Lower lobe of right lung (tissue), 2 donors: ENCODE measurements at regions not wholly inside any gene's neighbourhood (a gene's known extent, or its start where the extent isn't known, plus 50 kb on each side); places are given as distances from the start of the nearest gene placed in this dataset.
"Not testable (repeated sequence)": the region's sequence is repeated elsewhere in the genome, so short reads cannot be mapped to it uniquely, and the experiment has no call there.

Experiments used
- ATAC-seq, 2 donors: fragments of 200-7000 bp; cut with Tn5 transposase; one replicate each; pipeline ENCODE4 v1.9.1; 2020 to 2022; ENCODE audit warnings: mild to moderate bottlenecking in 2 of 2, moderate library complexity in 2 of 2
- DNase-seq: peaks from one replicate; pipeline ENCODE4 v3.0.0-alpha.2; 2020
- H3K27ac ChIP-seq: fragments of 200-600 bp; one replicate; pipeline ENCODE4 v1.8.0; 2022
- H3K27me3 ChIP-seq: fragments of 200-600 bp; one replicate; pipeline ENCODE4 v1.8.0; 2022; ENCODE audit warnings: low read depth
- H3K36me3 ChIP-seq: fragments of 200-600 bp; one replicate; pipeline ENCODE4 v1.8.0; 2022; ENCODE audit warnings: mild to moderate bottlenecking
- H3K4me1 ChIP-seq: fragments of 200-600 bp; one replicate; pipeline ENCODE4 v1.8.0; 2022
- H3K4me3 ChIP-seq: fragments of 200-600 bp; one replicate; pipeline ENCODE4 v1.8.0; 2022; ENCODE audit warnings: mild to moderate bottlenecking
- H3K9me3 ChIP-seq: fragments of 200-600 bp; one replicate; pipeline ENCODE4 v1.8.0; 2022
- intact Hi-C: fragments of 100-400 bp; cut with DNase I; formaldehyde crosslinking; loops from one replicate; pipeline ENCODE4 v1.11.0; 2022
- TF ChIP-seq, protein P1 (sequence below): fragments of 200-600 bp; IDR thresholded peaks from one replicate; pipeline ENCODE4 v1.8.0; 2022; ENCODE audit warnings: antibody characterized with exemption, mild to moderate bottlenecking
- donor health status: DM: no; HTN: yes; CAD: no; lungs with severe emphysema.

DNA sequence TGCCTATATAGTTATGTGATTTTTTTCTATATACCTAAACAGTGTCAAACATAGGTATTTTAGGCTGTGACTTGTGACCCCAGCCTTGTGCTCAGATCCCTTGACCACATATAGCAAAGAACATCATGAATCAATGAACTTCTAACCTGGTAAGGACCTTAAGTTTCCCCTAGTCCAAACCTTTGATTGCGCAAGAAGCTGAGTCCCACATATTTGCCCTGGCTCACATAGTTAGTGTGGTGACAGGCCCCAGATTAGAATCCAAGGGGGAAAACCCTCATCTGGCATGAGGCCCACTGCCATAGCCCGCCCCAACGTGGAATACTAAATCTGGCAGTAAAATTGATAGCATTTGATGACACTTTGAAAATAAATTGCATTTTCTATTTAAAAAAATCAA, 171.8 kb downstream of the MZT1 start:
- ATAC-seq (no peak), DNase-seq (no peak)
- Histone ChIP-seq H3K36me3 (no peaks in the 10 kb centered on the region), H3K4me1 (no peaks in the 10 kb centered on the region), H3K27ac (no peak overlapping the region), H3K27me3 (no peaks in the 10 kb centered on the region), H3K9me3 (no peaks in the 10 kb centered on the region), H3K4me3 (no peak overlapping the region)
- TF ChIP-seq, protein P1, sequence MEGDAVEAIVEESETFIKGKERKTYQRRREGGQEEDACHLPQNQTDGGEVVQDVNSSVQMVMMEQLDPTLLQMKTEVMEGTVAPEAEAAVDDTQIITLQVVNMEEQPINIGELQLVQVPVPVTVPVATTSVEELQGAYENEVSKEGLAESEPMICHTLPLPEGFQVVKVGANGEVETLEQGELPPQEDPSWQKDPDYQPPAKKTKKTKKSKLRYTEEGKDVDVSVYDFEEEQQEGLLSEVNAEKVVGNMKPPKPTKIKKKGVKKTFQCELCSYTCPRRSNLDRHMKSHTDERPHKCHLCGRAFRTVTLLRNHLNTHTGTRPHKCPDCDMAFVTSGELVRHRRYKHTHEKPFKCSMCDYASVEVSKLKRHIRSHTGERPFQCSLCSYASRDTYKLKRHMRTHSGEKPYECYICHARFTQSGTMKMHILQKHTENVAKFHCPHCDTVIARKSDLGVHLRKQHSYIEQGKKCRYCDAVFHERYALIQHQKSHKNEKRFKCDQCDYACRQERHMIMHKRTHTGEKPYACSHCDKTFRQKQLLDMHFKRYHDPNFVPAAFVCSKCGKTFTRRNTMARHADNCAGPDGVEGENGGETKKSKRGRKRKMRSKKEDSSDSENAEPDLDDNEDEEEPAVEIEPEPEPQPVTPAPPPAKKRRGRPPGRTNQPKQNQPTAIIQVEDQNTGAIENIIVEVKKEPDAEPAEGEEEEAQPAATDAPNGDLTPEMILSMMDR, result no peak
- intact Hi-C loops, result no loop called here

DNA sequence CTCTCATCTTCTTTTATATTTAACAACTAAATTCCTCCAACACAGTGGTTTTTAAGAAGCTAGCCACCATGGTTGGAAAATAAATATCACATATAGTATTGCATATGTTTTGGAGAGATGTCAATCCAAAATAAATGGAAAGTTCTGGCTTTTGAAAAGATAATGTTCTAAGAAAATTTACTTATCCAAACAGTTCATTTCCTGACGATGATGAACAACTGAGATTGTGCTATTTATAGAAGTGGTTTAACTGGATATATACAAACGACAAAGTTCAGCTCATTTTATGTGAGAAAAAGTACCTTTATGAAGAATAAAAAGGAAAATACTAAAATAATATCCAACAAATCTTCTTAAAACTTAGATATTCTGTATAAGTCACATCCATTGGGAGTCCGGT, 174.7 kb downstream of the MZT1 start:
- Histone ChIP-seq H3K27ac (no peak overlapping the region), H3K9me3 (no peaks in the 10 kb centered on the region), H3K36me3 (no peaks in the 10 kb centered on the region), H3K4me1 (no peaks in the 10 kb centered on the region), H3K4me3 (no peak overlapping the region), H3K27me3 (no peaks in the 10 kb centered on the region)
- DNase-seq (no peak), ATAC-seq (no peak)
- intact Hi-C loops, result no loop called here
- TF ChIP-seq, protein P1, result no peak

DNA sequence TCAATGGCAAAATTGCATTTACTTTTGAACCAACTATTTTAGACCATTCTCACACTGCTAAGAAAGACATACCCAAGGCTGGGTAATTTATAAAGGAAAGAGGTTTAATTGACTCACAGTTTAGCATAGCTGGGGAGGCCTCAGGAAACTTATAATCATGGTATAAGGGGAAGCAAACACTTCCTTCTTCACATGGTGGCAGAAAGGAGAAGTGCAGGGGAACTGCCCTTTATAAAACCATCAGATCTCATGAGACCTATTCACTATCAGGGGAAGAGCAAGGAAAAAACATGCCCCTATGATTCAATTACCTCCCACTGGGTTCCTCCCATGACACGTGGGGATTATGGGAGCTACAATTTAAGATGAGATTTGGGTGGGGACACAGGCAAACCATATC, 181.5 kb downstream of the MZT1 start:
- DNase-seq, H3K4me3 ChIP-seq, H3K27me3 ChIP-seq, H3K4me1 ChIP-seq, H3K36me3 ChIP-seq, ATAC-seq, H3K27ac ChIP-seq, H3K9me3 ChIP-seq, intact Hi-C loops: not testable (repeated sequence)

DNA sequence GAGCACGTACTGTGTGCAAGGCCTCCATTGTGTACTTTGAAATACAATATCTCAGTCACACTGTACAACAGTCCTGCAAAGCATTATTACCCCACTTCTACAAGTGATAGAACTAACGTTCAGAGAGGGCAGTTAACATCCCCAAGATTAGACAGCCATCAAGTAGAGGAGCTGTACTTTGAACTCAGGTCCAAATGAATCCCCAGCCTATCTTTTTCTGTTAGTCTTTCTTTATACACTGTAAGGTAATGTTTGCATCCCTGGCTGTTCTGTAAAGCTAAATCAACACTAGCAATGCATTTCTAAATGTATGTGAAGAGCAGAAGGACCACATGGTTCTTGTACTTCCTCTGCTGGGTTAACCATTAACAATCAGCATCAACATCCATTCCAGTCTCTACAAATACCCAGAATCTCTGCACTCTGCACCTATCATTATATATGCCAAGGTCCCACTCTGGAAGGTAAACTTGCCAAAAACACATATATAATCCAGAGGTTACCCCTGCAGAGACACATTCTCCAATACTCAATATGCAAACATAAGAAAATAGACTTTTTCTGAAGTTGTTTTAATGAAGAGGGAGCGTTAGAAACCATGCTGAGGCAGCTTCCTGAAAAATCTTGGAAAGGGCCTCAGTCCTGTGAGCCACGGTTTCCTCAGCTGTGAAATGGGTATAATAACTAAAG, 182.3 kb downstream of the MZT1 start:
- TF ChIP-seq, protein P1, result no peak
- ATAC-seq (no peak), DNase-seq (no peak)
- Histone ChIP-seq H3K27me3 (no peaks in the 10 kb centered on the region), H3K4me3 (no peak overlapping the region), H3K27ac (no peak overlapping the region), H3K4me1 (no peaks in the 10 kb centered on the region), H3K36me3 (no peaks in the 10 kb centered on the region), H3K9me3 (no peaks in the 10 kb centered on the region)
- intact Hi-C loops, result no loop called here

DNA sequence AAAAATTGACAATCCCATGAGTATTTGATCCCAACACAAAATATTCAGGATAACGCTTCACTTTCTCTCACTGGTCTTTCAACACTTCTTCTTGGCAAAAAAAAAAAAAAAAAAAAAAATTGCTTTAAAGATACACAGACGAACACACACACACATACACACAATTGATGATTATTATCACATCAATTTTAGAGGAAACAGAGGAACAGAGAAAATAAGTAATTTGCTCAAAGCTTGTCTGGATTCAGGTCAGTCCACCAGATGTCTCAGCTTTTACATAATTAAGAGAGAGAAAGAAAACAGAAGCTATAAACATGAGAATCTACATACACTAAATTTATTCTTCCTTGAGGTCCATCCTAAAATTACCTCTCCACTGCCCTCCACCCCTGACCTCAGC, 183.4 kb downstream of the MZT1 start:
- Histone ChIP-seq H3K27me3 (no peaks in the 10 kb centered on the region), H3K27ac (no peak overlapping the region), H3K4me1 (no peaks in the 10 kb centered on the region), H3K9me3 (no peaks in the 10 kb centered on the region), H3K4me3 (no peak overlapping the region), H3K36me3 (no peaks in the 10 kb centered on the region)
- DNase-seq (no peak), ATAC-seq (no peak)
- TF ChIP-seq, protein P1, result no peak
- intact Hi-C loops, result no loop called here

DNA sequence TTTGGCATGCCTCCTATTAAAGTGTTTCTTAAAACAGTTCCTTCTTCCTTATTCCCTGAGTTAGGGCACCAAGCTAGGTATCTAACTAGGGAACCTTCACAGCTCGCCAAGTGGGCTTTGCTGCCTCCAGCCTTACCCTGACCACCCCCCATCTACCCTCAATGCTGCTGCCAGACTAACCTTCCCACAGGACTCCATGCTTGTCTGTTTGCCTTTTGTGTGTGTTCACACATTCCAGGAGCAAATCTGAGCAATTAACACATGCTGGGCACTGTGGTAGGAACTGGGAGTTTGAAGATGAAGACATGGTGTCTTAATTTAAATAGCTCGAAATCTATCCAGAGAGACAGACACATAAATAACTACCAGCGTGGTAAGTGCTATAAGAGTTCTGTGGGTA, 185.2 kb downstream of the MZT1 start:
- no peaks in the 10 kb centered on the region for H3K27me3 ChIP-seq
- ATAC-seq (no peak), DNase-seq (no peak)
- no peak overlapping the region for H3K4me3 ChIP-seq
- no peaks in the 10 kb centered on the region for H3K9me3 ChIP-seq
- no peak overlapping the region for H3K27ac ChIP-seq
- H3K4me1 ChIP-seq, result no peaks in the 10 kb centered on the region
- intact Hi-C loops, result no loop called here
- no peaks in the 10 kb centered on the region for H3K36me3 ChIP-seq
- TF ChIP-seq, protein P1, result no peak
